PC-3 (cell line): ENCODE measurements at regions not wholly inside any gene's neighbourhood (a gene's known extent, or its start where the extent isn't known, plus 50 kb on each side); places are given as distances from the start of the nearest gene placed in this dataset.
A peak's percentile ranks its signal among the peaks of the same experiment; 100 is the strongest.

Experiments used
- ATAC-seq: fragments of 200-7000 bp; cut with Tn5 transposase; 2 replicates; pipeline ENCODE4 v1.9.1; 2020; ENCODE audit warnings: mild to moderate bottlenecking, moderate library complexity
- BruUV-seq: library from RNA; stranded (reverse); fragments of 400-500 nt; replicated peaks from 2 replicates; lab custom pipeline; 2021; lab: Mats Ljungman, UMichigan
- CTCF ChIA-PET: fragments of 300-600 bp; sonication (Branson Sonifier 250); formaldehyde crosslinking; loops from one replicate; lab custom pipeline; 2022; ENCODE audit warnings: antibody characterized with exemption; lab: Charles Lee
- POLR2A ChIA-PET: fragments of 300-600 bp; sonication (Branson Sonifier 250); formaldehyde crosslinking; loops from one replicate; lab custom pipeline; 2022; ENCODE audit warnings: antibody characterized with exemption; ENCODE audit not compliant: unreplicated experiment; lab: Charles Lee
- DNase-seq: peaks from one replicate; pipeline ENCODE4 v3.0.0-alpha.2; 2015
- H2AFZ ChIP-seq: fragments of 300-600 bp; sonication (generic); 2 replicates; pipeline ENCODE4 v1.6.0; 2016; ENCODE audit warnings: antibody characterized with exemption, low read length
- H3F3A ChIP-seq: fragments of 300-600 bp; sonication (generic); one replicate; pipeline ENCODE4 v1.6.0; 2017; ENCODE audit warnings: antibody characterized with exemption, low read length, control low read depth, mild to moderate bottlenecking; ENCODE audit not compliant: unreplicated experiment
- H3K27ac ChIP-seq: fragments of 300-600 bp; sonication (generic); 2 replicates; pipeline ENCODE4 v1.5.1; 2016; ENCODE audit warnings: mild to moderate bottlenecking, low read length
- H3K27me3 ChIP-seq: fragments of 300-600 bp; sonication (generic); 2 replicates; pipeline ENCODE4 v1.6.1; 2016; ENCODE audit warnings: low read length, mixed read lengths
- H3K36me3 ChIP-seq: fragments of 300-600 bp; sonication (generic); 2 replicates; pipeline ENCODE4 v1.6.1; 2016; ENCODE audit warnings: low read depth, mixed run types, low read length, mixed read lengths
- H3K4me1 ChIP-seq: fragments of 300-600 bp; sonication (generic); 2 replicates; pipeline ENCODE4 v1.5.1; 2016; ENCODE audit warnings: low read length; ENCODE audit not compliant: insufficient read depth
- H3K4me2 ChIP-seq: fragments of 300-600 bp; sonication (generic); 2 replicates; pipeline ENCODE4 v1.6.0; 2016; ENCODE audit warnings: low read length
- H3K4me3 ChIP-seq: fragments of 300-600 bp; sonication (generic); 2 replicates; pipeline ENCODE4 v1.5.1; 2016; ENCODE audit warnings: mild to moderate bottlenecking, low read length, mixed read lengths
- H3K79me2 ChIP-seq: fragments of 300-600 bp; sonication (generic); 2 replicates; pipeline ENCODE4 v1.6.1; 2017; ENCODE audit warnings: low read length, mixed read lengths
- H3K9ac ChIP-seq: fragments of 300-600 bp; sonication (generic); 2 replicates; pipeline ENCODE4 v1.6.0; 2016; ENCODE audit warnings: mild to moderate bottlenecking, low read length
- H3K9me2 ChIP-seq: fragments of 300-600 bp; sonication (generic); replicated peaks from 2 replicates; pipeline ENCODE4 v1.6.1; 2016; ENCODE audit warnings: mixed run types, low read length, mixed read lengths
- H3K9me3 ChIP-seq: fragments of 300-600 bp; sonication (generic); 2 replicates; pipeline ENCODE4 v1.6.1; 2016; ENCODE audit warnings: low read length, mixed read lengths
- H4K20me1 ChIP-seq: fragments of 300-600 bp; sonication (generic); 2 replicates; pipeline ENCODE4 v1.6.1; 2016; ENCODE audit warnings: low read length, mixed read lengths
- CTCF ChIP-seq: fragments of 300-600 bp; sonication (generic); conservative IDR thresholded peaks from 2 replicates; pipeline ENCODE4 v1.5.1; 2017; ENCODE audit warnings: antibody characterized with exemption, low read depth, mild to moderate bottlenecking, low read length
- EZH2 ChIP-seq: fragments of 300-600 bp; sonication (generic); IDR thresholded peaks from one replicate; pipeline ENCODE4 v1.6.1; 2017; ENCODE audit warnings: antibody characterized with exemption, mild to moderate bottlenecking, low read length; ENCODE audit not compliant: unreplicated experiment
- EZH2phosphoT487 ChIP-seq: fragments of 300-600 bp; sonication (generic); IDR thresholded peaks from 2 replicates; pipeline ENCODE4 v1.6.1; 2018; ENCODE audit warnings: mild to moderate bottlenecking, antibody characterized with exemption, low read length, borderline replicate concordance
- intact Hi-C: fragments of 100-400 bp; cut with micrococcal nuclease; formaldehyde crosslinking; loops from 2 replicates; pipeline ENCODE4 v1.9.0; 2023

GRCh38 chr5:167743695-167744464, 547.6 kb upstream of the WWC1 start:
- Histone ChIP-seq H2AFZ (no peak overlapping the region), H3K27ac (no peak overlapping the region), H3K9ac (no peak overlapping the region), H3K4me2 (no peak overlapping the region), H4K20me1 (no peaks in the 10 kb centered on the region), H3K27me3 (peaks cover 62% of the 10 kb centered on the region), H3K9me3 (no peaks in the 10 kb centered on the region), H3K79me2 (no peaks in the 10 kb centered on the region), H3K4me1 (peaks cover 5% of the 10 kb centered on the region; the same call in 1 of the 2 replicates), H3K9me2 (no peaks in the 10 kb centered on the region), H3F3A (no peaks in the 10 kb centered on the region), H3K4me3 (no peak overlapping the region), H3K36me3 (no peaks in the 10 kb centered on the region)
- ATAC-seq (peak; percentile 38; the same call in 1 of the 2 replicates), DNase-seq (peak; percentile 63)
- BruUV-seq, result no TSS peak
- ChIA-PET POLR2A (no interaction called here), CTCF (no interaction called here)
- TF ChIP-seq EZH2 (no peak), EZH2phosphoT487 (no peak), CTCF (no peak)
- intact Hi-C loops, result no loop called here

- H3F3A ChIP-seq, result no peaks in the 10 kb centered on the region
- H3K9me3 ChIP-seq, result no peaks in the 10 kb centered on the region
- intact Hi-C loops, result no loop called here
- ChIA-PET CTCF (interaction anchor here (0.6 kb wide), 1 partner anchor 36 kb away, joined by 5 read pairs; no protein-coding TSS in a partner anchor), POLR2A (no interaction called here)
- no peaks in the 10 kb centered on the region for H3K9me2 ChIP-seq
- H4K20me1 ChIP-seq, result no peaks in the 10 kb centered on the region
- no peak overlapping the region for H3K4me2 ChIP-seq
- DNase-seq (no peak), ATAC-seq (no peak)
- TF ChIP-seq EZH2 (no peak), EZH2phosphoT487 (no peak), CTCF (no peak)
- no peak overlapping the region for H3K4me3 ChIP-seq
- peaks cover 5% of the 10 kb centered on the region; the same call in 1 of the 2 replicates for H3K4me1 ChIP-seq
- H3K79me2 ChIP-seq, result no peaks in the 10 kb centered on the region
- H2AFZ ChIP-seq, result no peak overlapping the region
- no peak overlapping the region for H3K27ac ChIP-seq
- H3K9ac ChIP-seq, result no peak overlapping the region
- no peaks in the 10 kb centered on the region for H3K36me3 ChIP-seq
- BruUV-seq, result no TSS peak
- H3K27me3 ChIP-seq, result peaks cover 55% of the 10 kb centered on the region
These were observed 545.6 kb upstream of the WWC1 start for GRCh38 chr5:167745868-167746267.

GRCh38 chr5:167750586-167750985, 540.9 kb upstream of the WWC1 start:
- DNase-seq (no peak), ATAC-seq (no peak)
- no peaks in the 10 kb centered on the region for H4K20me1 ChIP-seq
- no peaks in the 10 kb centered on the region for H3K36me3 ChIP-seq
- H3K4me1 ChIP-seq, result no peaks in the 10 kb centered on the region
- H3K9me3 ChIP-seq, result no peaks in the 10 kb centered on the region
- POLR2A ChIA-PET, result no interaction called here
- H3F3A ChIP-seq, result no peaks in the 10 kb centered on the region
- H3K9ac ChIP-seq, result no peak overlapping the region
- H3K4me2 ChIP-seq, result no peak overlapping the region
- no peak overlapping the region for H2AFZ ChIP-seq
- no peaks in the 10 kb centered on the region for H3K79me2 ChIP-seq
- TF ChIP-seq EZH2, result no peak
- TF ChIP-seq EZH2phosphoT487, result no peak
- no peak for TF ChIP-seq CTCF
- H3K9me2 ChIP-seq, result no peaks in the 10 kb centered on the region
- H3K27me3 ChIP-seq, result peaks cover 54% of the 10 kb centered on the region
- H3K4me3 ChIP-seq, result no peak overlapping the region
- CTCF ChIA-PET, result no interaction called here
- no peak overlapping the region for H3K27ac ChIP-seq
- no TSS peak for BruUV-seq
- intact Hi-C loops, result no loop called here
